Memory B cell (primary cell): ENCODE measurements at regions not wholly inside any gene's neighbourhood (a gene's known extent, or its start where the extent isn't known, plus 50 kb on each side); places are given as distances from the start of the nearest gene placed in this dataset.
"Not testable (repeated sequence)": the region's sequence is repeated elsewhere in the genome, so short reads cannot be mapped to it uniquely, and the experiment has no call there.

Experiments
- ATAC-seq: fragments of 150-1000 bp; cut with Tn5 transposase; 2 replicates; pipeline ENCODE4 v1.10.0; 2021; ENCODE audit warnings: low read depth, mild to moderate bottlenecking, moderate library complexity
- DNase-seq, 2 donors: peaks; one replicate each; pipeline ENCODE4 v3.0.0; 2022; ENCODE audit warnings: low spot score in 2 of 2
- H3K27ac Mint-ChIP-seq: one replicate; pipeline ENCODE4 v1.8.0; 2022; ENCODE audit warnings: mild to moderate bottlenecking, moderate library complexity, mixed read lengths
- H3K27me3 Mint-ChIP-seq: one replicate; pipeline ENCODE4 v1.8.0; 2022; ENCODE audit warnings: mixed read lengths
- H3K36me3 Mint-ChIP-seq: one replicate; pipeline ENCODE4 v1.8.0; 2022; ENCODE audit warnings: mild to moderate bottlenecking, mixed read lengths
- H3K4me1 Mint-ChIP-seq: one replicate; pipeline ENCODE4 v1.8.0; 2022; ENCODE audit warnings: mixed read lengths
- H3K4me3 Mint-ChIP-seq: one replicate; pipeline ENCODE4 v1.8.0; 2022; ENCODE audit warnings: mild to moderate bottlenecking, moderate library complexity, mixed read lengths
- H3K9me3 Mint-ChIP-seq: one replicate; pipeline ENCODE4 v1.8.0; 2022; ENCODE audit warnings: mixed read lengths

DNA sequence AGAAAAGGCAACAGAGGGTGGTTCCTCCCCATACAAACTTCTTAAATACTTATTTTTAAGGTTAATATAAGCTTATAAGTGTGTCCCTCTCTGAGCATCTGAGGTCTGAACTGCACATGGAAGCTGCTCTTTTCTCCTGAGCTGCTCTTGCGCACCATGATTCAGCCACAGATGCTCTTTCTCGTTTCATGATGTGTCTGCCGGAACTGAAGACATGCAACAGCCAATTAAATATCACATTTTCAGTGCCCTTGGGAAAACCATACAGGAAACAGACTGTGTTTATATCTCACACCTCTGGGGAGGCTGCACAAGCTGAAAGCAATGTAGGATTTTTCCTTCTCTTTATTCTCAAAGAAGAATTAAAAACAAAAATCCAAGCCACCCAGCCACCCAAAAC lies 96.8 kb upstream of the NREP start:
- no peak for DNase-seq
- Mint-ChIP-seq H3K36me3 (no peaks in the 10 kb centered on the region), H3K4me3 (no peak overlapping the region), H3K27ac (no peak overlapping the region), H3K27me3 (peaks cover 7% of the 10 kb centered on the region), H3K9me3 (no peaks in the 10 kb centered on the region), H3K4me1 (no peaks in the 10 kb centered on the region)
- ATAC-seq = peak; percentile 46

DNA sequence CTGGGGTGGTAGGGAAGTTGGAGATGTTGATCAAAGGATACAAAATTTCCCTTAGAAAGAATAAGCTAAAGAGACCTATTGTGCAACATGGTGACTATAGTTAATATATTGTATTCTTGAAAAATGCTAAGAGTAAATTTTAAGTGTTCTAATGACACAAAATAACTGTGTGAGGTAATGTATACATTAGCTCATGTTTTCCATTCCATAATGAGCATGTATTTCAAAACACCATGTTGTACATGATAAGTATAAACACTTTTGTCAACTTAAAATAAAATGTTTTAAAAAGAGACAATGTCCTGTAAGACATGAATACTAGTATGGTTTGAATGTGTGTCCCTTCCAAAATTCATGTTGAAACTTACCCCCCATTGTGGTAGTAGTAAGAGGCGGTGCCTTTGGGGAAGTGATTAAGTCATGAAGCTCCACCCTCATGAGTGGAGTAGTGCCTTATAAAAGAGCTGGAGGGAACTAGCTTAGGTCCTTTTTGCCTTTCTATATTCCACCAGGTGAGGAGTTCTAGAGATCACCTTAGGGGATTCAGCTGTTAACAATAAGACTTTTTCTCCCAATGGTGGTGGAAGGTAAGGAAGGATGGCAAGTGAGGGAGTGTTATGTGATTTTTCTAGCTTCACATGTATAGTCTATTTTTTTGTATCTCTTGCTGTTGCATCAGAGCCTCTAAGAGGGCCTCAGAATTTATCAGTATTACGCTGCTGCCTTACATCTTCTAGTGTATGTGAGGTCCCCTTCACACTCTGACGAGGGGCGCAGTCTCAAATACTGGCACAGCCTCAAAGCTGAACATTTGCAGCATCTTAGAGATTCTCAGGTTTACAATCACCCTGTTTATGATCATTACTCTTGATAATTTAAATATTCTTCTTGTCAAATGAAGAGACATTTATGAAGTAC lies 94.9 kb upstream of the NREP start:
- DNase-seq = no peak
- H3K27ac Mint-ChIP-seq = no peak overlapping the region
- H3K27me3 Mint-ChIP-seq = peaks cover 5% of the 10 kb centered on the region
- H3K9me3 Mint-ChIP-seq = no peaks in the 10 kb centered on the region
- H3K4me1 Mint-ChIP-seq = no peaks in the 10 kb centered on the region
- no peaks in the 10 kb centered on the region for H3K36me3 Mint-ChIP-seq
- no peak overlapping the region for H3K4me3 Mint-ChIP-seq
- no peak for ATAC-seq

DNA sequence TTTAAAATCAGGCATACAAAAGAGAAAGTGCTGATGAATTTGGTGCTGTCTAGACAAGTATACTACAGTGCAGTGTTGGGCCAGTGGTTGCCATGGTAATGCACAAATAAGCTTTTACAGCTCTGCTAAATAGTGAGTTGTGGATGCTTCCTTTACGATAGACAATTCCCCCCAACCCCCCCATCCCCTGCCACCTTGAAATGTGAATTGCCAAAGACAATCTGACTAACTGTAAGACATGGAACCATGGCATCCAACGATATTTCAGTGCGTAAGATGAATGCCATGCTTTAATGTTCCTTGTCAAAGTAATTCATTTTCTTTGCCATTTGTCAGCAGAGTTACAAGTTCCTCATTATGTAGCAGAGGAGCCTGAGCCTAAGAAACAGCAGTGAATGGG lies 91.5 kb upstream of the NREP start:
- ATAC-seq (no peak), DNase-seq (no peak)
- Mint-ChIP-seq H3K27me3 (peaks cover 5% of the 10 kb centered on the region), H3K4me1 (no peaks in the 10 kb centered on the region), H3K9me3 (no peaks in the 10 kb centered on the region), H3K27ac (no peak overlapping the region), H3K4me3 (no peak overlapping the region), H3K36me3 (no peaks in the 10 kb centered on the region)

DNA sequence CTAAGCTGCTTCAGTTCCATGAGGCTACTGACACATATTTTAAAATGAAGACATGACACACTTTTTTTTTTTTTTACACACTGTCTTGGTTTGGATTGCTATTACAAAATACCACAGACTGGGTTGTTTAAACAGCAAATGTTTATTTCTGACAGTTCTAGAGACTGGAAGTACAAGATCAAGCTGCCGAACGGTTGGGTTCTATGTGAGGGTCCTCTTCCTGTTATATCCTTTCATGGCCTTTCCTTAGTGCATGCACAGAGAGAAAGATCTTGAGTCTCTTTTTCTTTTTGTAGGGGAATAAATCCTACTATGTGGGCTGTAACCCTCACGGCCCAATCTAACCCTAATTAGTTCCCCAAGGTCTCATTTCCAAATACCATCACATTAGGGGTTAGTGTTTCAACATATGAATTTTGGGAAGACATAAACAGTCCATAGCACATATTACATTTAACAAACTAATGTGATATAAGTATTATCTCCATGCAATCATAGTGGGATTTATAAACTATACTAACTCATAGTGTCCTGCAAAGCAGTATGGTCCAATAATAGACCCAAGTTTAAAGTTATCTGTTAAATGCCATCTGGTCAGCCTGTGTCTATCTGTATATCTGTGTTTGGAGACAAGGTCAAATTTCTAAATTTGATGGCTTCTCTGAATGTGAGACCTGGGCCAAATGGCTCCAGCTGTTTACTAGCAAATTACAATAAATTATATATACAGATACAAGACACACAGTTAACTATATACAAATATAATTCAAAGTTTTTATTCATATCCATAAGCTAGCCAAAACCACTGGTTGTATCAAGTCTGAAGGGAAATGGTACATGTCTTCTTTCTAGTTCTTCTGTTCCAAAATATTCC lies 90.3 kb upstream of the NREP start:
- Mint-ChIP-seq H3K9me3 (no peaks in the 10 kb centered on the region), H3K27me3 (peaks cover 5% of the 10 kb centered on the region), H3K4me1 (no peaks in the 10 kb centered on the region), H3K4me3 (no peak overlapping the region), H3K36me3 (no peaks in the 10 kb centered on the region), H3K27ac (no peak overlapping the region)
- DNase-seq = no peak
- ATAC-seq = no peak

DNA sequence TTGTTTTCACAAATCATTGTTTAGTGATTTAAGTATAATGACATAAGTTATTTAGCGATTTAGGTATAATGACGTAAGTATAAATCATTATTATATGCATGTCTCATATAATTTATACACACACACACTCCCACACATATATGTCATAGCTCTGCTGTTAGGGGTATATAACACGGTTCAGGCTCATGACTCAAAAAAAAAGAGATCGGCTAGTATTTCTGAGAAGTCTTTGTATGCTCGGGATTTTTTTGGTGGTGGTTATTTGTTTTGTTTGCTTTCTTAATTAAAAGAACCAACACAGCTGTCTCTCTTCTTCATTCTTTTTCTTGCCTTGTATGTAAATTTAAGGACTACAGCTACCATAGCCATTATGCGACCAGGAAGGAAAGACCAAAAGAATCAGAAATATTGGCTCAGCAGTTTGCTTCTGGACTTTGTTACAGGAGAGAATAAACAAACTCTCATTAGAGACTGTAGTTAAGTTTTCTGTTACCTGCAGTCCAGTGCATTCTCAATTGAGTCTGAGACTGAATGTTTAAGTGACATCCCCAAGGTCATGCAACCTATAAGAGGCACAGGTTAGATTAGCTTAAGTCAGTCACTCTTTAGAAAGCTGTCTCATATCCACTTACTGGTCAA lies 83.2 kb upstream of the NREP start:
- DNase-seq = no peak
- Mint-ChIP-seq H3K4me3 (no peak overlapping the region), H3K9me3 (no peaks in the 10 kb centered on the region), H3K36me3 (no peaks in the 10 kb centered on the region), H3K4me1 (no peaks in the 10 kb centered on the region), H3K27ac (no peak overlapping the region), H3K27me3 (no peaks in the 10 kb centered on the region)
- no peak for ATAC-seq

DNA sequence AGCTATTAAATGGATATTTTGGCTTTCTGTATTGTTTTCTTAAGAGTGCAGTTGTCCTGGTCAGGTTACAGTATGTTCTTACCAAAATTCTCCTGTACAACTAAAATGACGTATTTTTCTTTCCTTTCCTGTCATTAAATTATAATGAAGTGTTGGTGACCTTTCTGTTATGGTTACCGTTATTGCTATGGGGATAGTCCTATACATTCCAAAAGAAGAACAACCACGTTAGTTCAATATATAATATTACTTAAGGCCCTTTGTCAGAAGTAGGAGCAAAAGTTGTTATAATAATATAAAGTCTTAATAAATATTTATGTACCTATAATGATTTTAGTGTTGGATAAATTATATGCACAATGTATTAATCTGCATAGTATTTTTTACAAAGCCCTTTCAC lies 82.4 kb upstream of the NREP start:
- H3K27me3 Mint-ChIP-seq = no peaks in the 10 kb centered on the region
- no peak for DNase-seq
- H3K4me3 Mint-ChIP-seq = no peak overlapping the region
- no peak overlapping the region for H3K27ac Mint-ChIP-seq
- no peaks in the 10 kb centered on the region for H3K36me3 Mint-ChIP-seq
- H3K4me1 Mint-ChIP-seq = no peaks in the 10 kb centered on the region
- H3K9me3 Mint-ChIP-seq = no peaks in the 10 kb centered on the region
- no peak for ATAC-seq

DNA sequence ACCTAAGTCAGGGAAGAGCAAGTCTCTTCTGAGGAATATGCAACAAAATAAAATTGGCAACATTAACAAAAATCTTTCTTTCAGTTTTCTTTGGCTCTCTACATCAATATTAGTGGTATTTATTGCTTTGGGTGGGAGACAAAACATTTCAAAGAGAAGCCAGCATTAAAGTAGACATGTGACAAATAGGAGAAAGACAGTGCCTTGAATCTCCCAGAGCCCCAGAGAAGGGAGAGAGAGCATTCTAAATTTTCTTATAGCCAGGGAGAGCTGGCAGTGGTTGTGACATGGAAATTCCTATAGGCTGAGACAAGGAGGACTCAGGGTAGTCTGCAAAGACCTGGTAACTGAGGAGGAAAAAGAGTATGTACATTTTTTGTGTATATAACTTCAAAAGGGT lies 79.4 kb upstream of the NREP start:
- H3K4me1 Mint-ChIP-seq = no peaks in the 10 kb centered on the region
- DNase-seq = no peak

DNA sequence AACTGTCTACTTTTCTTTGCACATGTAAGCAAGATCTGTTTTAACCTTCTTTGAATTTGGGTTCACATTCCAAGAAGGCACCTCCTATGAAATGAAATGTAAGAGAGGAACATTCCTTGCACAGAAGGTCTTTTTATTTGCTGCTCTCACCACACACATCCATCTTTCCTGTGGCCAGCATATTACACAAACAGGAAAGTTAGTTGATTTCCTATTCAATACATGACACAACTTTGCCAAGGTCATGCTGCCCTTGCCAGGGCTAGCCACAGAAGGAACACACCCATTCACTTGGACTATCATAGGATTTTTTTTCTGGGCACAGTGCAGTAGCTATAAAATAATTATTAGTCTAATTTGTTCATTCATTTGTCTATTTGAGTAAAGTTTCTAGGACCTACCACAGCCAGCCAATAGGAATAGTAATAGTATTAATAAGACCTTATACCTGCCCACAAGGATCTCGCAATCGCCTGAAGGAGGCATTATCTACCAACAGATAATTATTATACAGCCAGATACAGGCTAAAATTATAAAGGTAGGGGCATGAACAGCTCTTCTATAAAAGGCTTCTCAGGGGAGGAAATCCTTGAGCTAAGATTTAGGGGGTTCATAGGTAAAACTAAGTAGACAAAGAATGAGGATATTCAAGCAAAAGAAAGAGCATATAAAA lies 78.1 kb upstream of the NREP start:
- no peaks in the 10 kb centered on the region for H3K4me1 Mint-ChIP-seq
- no peaks in the 10 kb centered on the region for H3K27me3 Mint-ChIP-seq
- no peak for DNase-seq
- H3K36me3 Mint-ChIP-seq = no peaks in the 10 kb centered on the region
- H3K27ac Mint-ChIP-seq = no peak overlapping the region
- ATAC-seq = no peak
- no peak overlapping the region for H3K4me3 Mint-ChIP-seq
- H3K9me3 Mint-ChIP-seq = no peaks in the 10 kb centered on the region

More for the DNA sequence above, 79.4 kb upstream of the NREP start:
- ATAC-seq = no peak
- Mint-ChIP-seq H3K27ac (no peak overlapping the region), H3K36me3 (no peaks in the 10 kb centered on the region), H3K27me3 (no peaks in the 10 kb centered on the region), H3K9me3 (no peaks in the 10 kb centered on the region), H3K4me3 (no peak overlapping the region)

DNA sequence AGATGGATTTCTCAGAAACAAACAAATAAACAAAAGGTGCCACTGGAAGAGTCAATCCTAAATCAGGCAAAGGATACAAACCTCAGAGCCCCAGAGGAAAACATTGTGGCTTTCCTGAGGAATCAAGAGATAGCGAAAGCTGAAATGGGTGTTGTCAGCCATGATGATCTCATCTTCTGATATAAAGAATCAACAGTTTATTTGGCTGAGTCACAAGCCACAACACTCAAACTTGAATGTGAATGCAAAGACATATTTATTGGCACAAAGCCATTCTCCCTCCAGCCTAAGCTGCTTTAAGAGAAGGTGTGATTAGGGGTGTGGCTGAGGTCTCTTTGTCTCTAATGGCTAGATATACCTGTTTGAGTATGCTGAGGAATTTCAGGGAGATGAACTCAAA lies 73.3 kb upstream of the NREP start:
- Mint-ChIP-seq H3K4me1 (no peaks in the 10 kb centered on the region), H3K36me3 (no peaks in the 10 kb centered on the region)

DNA sequence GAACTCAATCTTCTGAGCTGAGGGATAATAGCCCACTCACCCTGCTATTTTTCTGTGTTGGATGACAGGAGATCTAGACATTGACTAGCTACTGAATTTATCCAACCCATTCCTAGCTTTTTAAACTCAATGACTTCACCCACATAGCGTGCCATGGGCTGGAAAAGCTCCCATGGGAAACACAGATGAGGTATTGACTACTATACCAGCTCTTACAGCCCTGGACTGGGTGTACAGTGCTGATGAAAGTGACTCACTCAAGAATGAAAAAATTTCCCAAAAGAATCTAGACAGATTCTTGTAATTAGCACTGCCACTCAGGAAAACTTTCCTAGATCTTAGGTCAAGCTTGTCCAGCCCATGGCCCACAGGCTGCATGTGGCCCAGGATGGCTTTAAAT lies 72.7 kb upstream of the NREP start:
- no peaks in the 10 kb centered on the region for H3K4me1 Mint-ChIP-seq
- H3K4me3 Mint-ChIP-seq = no peak overlapping the region
- no peaks in the 10 kb centered on the region for H3K9me3 Mint-ChIP-seq
- no peak for DNase-seq
- H3K36me3 Mint-ChIP-seq = no peaks in the 10 kb centered on the region
- peaks cover 2% of the 10 kb centered on the region for H3K27me3 Mint-ChIP-seq
- no peak for ATAC-seq
- no peak overlapping the region for H3K27ac Mint-ChIP-seq

More for the DNA sequence above, 73.3 kb upstream of the NREP start:
- no peak overlapping the region for H3K4me3 Mint-ChIP-seq
- DNase-seq = no peak
- peaks cover 2% of the 10 kb centered on the region for H3K27me3 Mint-ChIP-seq
- H3K27ac Mint-ChIP-seq = no peak overlapping the region
- ATAC-seq = no peak
- no peaks in the 10 kb centered on the region for H3K9me3 Mint-ChIP-seq

DNA sequence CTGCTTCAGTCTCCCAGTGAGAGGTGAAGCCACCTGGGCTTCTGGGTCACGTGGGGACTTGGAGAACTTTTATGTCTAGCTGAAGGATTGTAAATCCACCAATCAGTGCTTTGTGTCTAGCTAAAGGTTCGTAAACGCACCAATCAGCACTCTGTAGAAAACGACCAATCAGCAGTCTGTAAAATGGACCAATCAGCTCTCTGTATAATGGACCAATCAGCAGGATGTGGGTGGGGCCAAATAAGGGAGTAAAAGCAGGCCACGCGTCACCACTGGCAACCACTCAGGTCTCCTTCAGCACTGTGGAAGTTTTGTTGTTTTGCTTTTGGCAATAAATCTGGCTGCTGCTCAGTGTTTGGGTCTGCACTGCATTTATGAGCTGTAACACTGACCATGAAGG lies 69.1 kb upstream of the NREP start:
- DNase-seq (no peak), ATAC-seq (no peak)
- peaks cover 2% of the 10 kb centered on the region for H3K27me3 Mint-ChIP-seq
- no peaks in the 10 kb centered on the region for H3K9me3 Mint-ChIP-seq
- no peak overlapping the region for H3K27ac Mint-ChIP-seq
- no peak overlapping the region for H3K4me3 Mint-ChIP-seq
- no peaks in the 10 kb centered on the region for H3K4me1 Mint-ChIP-seq
- H3K36me3 Mint-ChIP-seq = no peaks in the 10 kb centered on the region

DNA sequence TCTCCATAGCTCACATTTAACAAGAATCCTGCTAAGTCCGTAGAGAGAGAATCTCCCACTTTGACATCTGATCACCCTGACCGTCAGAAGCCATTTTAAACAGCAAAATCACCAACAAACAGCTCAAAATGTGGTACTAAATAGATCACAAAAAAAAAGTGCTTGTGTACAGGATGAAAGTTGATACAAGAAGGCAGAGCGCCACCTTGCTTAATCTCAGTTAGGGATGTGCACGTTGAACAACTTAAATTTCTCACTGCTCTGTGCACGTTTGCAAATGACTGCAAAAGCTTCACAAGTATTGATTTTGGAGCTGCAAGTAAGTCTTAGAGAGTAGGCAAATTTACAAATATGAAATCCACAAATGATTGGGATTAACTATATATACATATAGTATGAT lies 63.1 kb upstream of the NREP start:
- Mint-ChIP-seq H3K4me3 (no peak overlapping the region), H3K27me3 (no peaks in the 10 kb centered on the region), H3K4me1 (no peaks in the 10 kb centered on the region), H3K27ac (no peak overlapping the region), H3K9me3 (peaks cover 9% of the 10 kb centered on the region), H3K36me3 (no peaks in the 10 kb centered on the region)
- ATAC-seq = no peak
- no peak for DNase-seq

DNA sequence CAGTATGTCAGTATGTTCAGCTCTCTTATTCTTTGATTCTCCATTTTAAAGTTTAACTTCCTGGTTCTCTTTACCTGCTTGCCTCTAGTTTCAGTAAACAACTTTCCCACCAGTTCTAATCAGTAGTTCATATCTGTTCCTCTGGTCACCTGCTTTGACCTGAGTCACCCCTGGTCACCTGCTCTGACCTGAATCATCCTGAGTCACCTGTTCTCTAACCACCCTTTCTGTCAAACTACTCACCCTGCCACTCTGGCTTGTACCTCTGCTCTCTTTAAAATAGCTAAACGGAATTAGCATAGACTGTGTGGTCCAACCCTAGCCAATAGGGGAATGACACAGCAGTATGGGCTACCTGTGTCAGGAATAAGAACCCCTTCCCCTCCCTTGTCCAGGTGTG lies 62.0 kb upstream of the NREP start:
- not testable (repeated sequence) for H3K27ac Mint-ChIP-seq, H3K4me1 Mint-ChIP-seq, H3K9me3 Mint-ChIP-seq, ATAC-seq, DNase-seq, H3K27me3 Mint-ChIP-seq, H3K4me3 Mint-ChIP-seq, H3K36me3 Mint-ChIP-seq

DNA sequence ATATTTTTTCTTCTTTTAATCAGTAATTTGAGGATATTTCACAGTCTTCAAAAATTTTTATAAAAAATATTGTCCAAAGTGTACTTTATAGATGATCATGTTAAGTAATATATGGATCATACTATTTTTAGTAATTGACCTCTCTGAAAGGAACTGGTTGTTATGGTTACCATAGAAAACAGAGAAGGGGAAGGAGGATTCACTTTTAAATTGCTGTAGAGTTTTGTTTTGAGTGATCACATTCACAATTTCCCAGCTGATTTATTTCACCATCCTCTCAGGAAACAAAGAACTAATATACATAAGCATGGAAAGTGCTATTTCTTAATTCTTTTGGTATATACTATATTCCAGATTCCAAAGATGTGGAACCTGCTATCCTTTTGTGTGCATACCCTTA lies 56.5 kb upstream of the NREP start:
- Mint-ChIP-seq H3K36me3 (no peaks in the 10 kb centered on the region), H3K27me3 (peaks cover 1% of the 10 kb centered on the region), H3K27ac (no peak overlapping the region), H3K4me1 (no peaks in the 10 kb centered on the region), H3K9me3 (no peaks in the 10 kb centered on the region), H3K4me3 (no peak overlapping the region)
- no peak for DNase-seq
- ATAC-seq = no peak
